A549 (cell line): ENCODE measurements at regions not wholly inside any gene's neighbourhood (a gene's known extent, or its start where the extent isn't known, plus 50 kb on each side); places are given as distances from the start of the nearest gene placed in this dataset.

Experiments used
- BHLHE40 ChIP-seq: IDR thresholded peaks from 2 replicates; pipeline ENCODE4 v1.6.1; 2012; ENCODE audit warnings: low read depth, low read length, inconsistent platforms
- CBX8 ChIP-seq: fragments of 200-600 bp; sonication (generic); IDR thresholded peaks from 2 replicates; pipeline ENCODE4 v1.6.1; 2016
- CTCF ChIP-seq: fragments of >200 bp; sonication (Bioruptor Twin); formaldehyde crosslinking; IDR thresholded peaks from 3 replicates; pipeline ENCODE4 v1.5.1; 2016
- EP300 ChIP-seq, 2 experiments: fragments of >200 bp; sonication (Bioruptor Twin); formaldehyde crosslinking; IDR thresholded peaks; 2 replicates in 1 of 2; 3 replicates in 1 of 2; pipeline ENCODE4 v1.6.1; 2016 to 2017
- ESRRA ChIP-seq: fragments of 150-350 bp; IDR thresholded peaks from 2 replicates; pipeline ENCODE4 v1.6.1; 2014; ENCODE audit warnings: mild to moderate bottlenecking, low read length, borderline replicate concordance
- HEYL ChIP-seq: fragments of 250-450 bp; sonication (Bioruptor Pico); IDR thresholded peaks from 2 replicates; pipeline ENCODE4 v1.8.0; 2021; ENCODE audit warnings: mild to moderate bottlenecking, moderate library complexity
- KDM1A ChIP-seq: fragments of 200-600 bp; sonication (generic); IDR thresholded peaks from 2 replicates; pipeline ENCODE4 v1.6.1; 2016; ENCODE audit warnings: low read depth, mild to moderate bottlenecking
- NFE2L2 ChIP-seq: fragments of 150-350 bp; conservative IDR thresholded peaks from 2 replicates; pipeline ENCODE4 v1.6.1; 2014; ENCODE audit warnings: low read length
- POLR2A ChIP-seq: IDR thresholded peaks from 2 replicates; pipeline ENCODE4 v1.6.1; 2012; ENCODE audit warnings: mild to moderate bottlenecking, low read length
- RAD21 ChIP-seq, 2 experiments: fragments of >200 bp in 1 of 2; sonication (Bioruptor Twin) in 1 of 2; formaldehyde crosslinking in 1 of 2; IDR thresholded peaks in 1 of 2; conservative IDR thresholded peaks in 1 of 2; 2 replicates in 1 of 2; 3 replicates in 1 of 2; pipeline ENCODE4 v1.6.1; 2012 to 2018; ENCODE audit warnings: inconsistent platforms in 1 of 2
- REST ChIP-seq: fragments of 200-600 bp; sonication (generic); IDR thresholded peaks from 2 replicates; pipeline ENCODE4 v1.6.1; 2016; ENCODE audit warnings: antibody characterized with exemption, mild to moderate bottlenecking, moderate library complexity
- TFCP2L1 ChIP-seq: fragments of 250-450 bp; sonication (Bioruptor Pico); IDR thresholded peaks from 2 replicates; pipeline ENCODE4 v1.5.0; 2021; ENCODE audit warnings: mild to moderate bottlenecking
- USF2 ChIP-seq: fragments of 450-650 bp; IDR thresholded peaks from 2 replicates; pipeline ENCODE4 v1.6.1; 2014; ENCODE audit warnings: antibody characterized with exemption

GRCh38 chr13:111642156-111642767 is 321.8 kb downstream of the TEX29 start:
- TF ChIP-seq POLR2A (no peak), CTCF (no peak), CBX8 (no peak), REST (no peak), EP300 (IDR thresholded peaks at IDR 0.05) (no peak), USF2 (no peak), RAD21 (conservative IDR thresholded peaks at IDR 0.05 in 1 of 2, IDR thresholded peaks at IDR 0.05 in 1 of 2) (no peak), HEYL (CRISPR knock-in tag) (no peak), BHLHE40 (no peak), KDM1A (no peak), TFCP2L1 (CRISPR knock-in tag) (no peak), NFE2L2 (no peak), ESRRA (no peak)
